Endothelial cell of umbilical vein (primary cell): ENCODE measurements at regions not wholly inside any gene's neighbourhood (a gene's known extent, or its start where the extent isn't known, plus 50 kb on each side); places are given as distances from the start of the nearest gene placed in this dataset.

Experiments used
- FOS ChIP-seq: IDR thresholded peaks from 2 replicates; pipeline ENCODE4 v1.6.1; 2011; ENCODE audit warnings: mild to moderate bottlenecking, low read length, moderate library complexity, borderline replicate concordance; ENCODE audit not compliant: insufficient read depth
- GATA2 ChIP-seq: IDR thresholded peaks from 2 replicates; pipeline ENCODE4 v1.7.0; 2011; ENCODE audit warnings: low read depth, mild to moderate bottlenecking, moderate library complexity, mixed read lengths, low read length; ENCODE audit not compliant: insufficient read length, insufficient read depth
- JUN ChIP-seq: IDR thresholded peaks from 2 replicates; pipeline ENCODE4 v1.6.1; 2011; ENCODE audit warnings: borderline replicate concordance, low read depth; ENCODE audit not compliant: insufficient read length, insufficient read depth
- POLR2A ChIP-seq: IDR thresholded peaks from 2 replicates; pipeline ENCODE4 v1.6.1; 2012; ENCODE audit warnings: low read depth, mild to moderate bottlenecking, control low read depth, low read length
- POLR2AphosphoS5 ChIP-seq: IDR thresholded peaks from 2 replicates; pipeline ENCODE4 v1.6.1; 2012; ENCODE audit warnings: low read depth, mild to moderate bottlenecking, control low read depth, low read length, moderate library complexity; ENCODE audit not compliant: insufficient read depth
- TF ChIP-seq, protein P1 (sequence below), 2 donors: IDR thresholded peaks; 1 replicate in 1 of 2; 2 replicates in 1 of 2; pipeline ENCODE4 v1.5.1; 2011; ENCODE audit warnings: low read length in 2 of 2, mild to moderate bottlenecking in 2 of 2, moderate library complexity in 2 of 2, control low read depth in 1 of 2, inconsistent platforms in 1 of 2, low read depth in 1 of 2; ENCODE audit not compliant: insufficient read depth in 1 of 2; ENCODE audit errors: extremely low read depth in 1 of 2
- TF ChIP-seq, protein P2 (sequence below): IDR thresholded peaks from 2 replicates; pipeline ENCODE4 v1.6.1; 2011; ENCODE audit not compliant: insufficient read depth, insufficient read length

DNA sequence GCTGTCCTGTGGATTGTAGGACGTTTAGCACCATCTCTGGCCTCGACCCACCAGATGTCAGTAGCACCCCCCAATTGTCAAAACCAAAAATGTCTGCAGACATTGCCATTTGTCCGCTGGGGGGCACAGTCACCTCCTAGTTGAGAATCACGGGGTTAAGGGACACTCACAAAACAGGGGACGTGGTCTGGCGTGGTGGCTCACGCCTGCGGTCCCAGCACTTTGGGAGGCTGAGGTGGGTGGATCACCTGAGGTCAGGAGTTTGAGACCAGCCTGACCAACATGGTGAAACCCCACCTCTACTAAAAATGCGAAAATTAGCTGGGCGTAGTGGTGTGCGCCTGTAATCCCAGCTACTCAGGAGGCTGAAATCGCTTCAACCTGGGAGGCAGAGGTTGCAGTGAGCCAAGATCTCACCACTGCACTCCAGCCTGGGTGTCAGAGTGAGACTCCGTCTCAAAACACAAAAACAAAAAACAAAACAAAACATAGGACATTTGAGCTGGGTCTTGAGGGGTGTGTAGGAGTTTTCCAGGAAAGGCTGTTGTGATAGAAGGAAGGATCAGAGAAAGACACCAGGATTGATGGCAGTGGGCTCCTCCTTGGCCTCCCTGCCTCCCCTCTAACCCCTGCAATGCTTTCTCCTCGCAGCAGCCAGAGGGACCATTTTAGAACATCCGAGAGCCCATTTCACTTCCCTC, 171.8 kb upstream of the GSE1 start:
- TF ChIP-seq, protein P1, sequence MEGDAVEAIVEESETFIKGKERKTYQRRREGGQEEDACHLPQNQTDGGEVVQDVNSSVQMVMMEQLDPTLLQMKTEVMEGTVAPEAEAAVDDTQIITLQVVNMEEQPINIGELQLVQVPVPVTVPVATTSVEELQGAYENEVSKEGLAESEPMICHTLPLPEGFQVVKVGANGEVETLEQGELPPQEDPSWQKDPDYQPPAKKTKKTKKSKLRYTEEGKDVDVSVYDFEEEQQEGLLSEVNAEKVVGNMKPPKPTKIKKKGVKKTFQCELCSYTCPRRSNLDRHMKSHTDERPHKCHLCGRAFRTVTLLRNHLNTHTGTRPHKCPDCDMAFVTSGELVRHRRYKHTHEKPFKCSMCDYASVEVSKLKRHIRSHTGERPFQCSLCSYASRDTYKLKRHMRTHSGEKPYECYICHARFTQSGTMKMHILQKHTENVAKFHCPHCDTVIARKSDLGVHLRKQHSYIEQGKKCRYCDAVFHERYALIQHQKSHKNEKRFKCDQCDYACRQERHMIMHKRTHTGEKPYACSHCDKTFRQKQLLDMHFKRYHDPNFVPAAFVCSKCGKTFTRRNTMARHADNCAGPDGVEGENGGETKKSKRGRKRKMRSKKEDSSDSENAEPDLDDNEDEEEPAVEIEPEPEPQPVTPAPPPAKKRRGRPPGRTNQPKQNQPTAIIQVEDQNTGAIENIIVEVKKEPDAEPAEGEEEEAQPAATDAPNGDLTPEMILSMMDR (IDR thresholded peaks at IDR 0.05; ENCODE audit: extremely low read depth in 1 of 2, insufficient read depth in 1 of 2, low read depth in 1 of 2, low read length in 2 of 2), result no peak
- TF ChIP-seq POLR2A (no peak), POLR2AphosphoS5 (no peak), FOS (no peak), GATA2 (no peak), JUN (no peak)
- TF ChIP-seq, protein P2, sequence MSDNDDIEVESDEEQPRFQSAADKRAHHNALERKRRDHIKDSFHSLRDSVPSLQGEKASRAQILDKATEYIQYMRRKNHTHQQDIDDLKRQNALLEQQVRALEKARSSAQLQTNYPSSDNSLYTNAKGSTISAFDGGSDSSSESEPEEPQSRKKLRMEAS, result no peak
